Keratinocyte (primary cell): ENCODE measurements at regions not wholly inside any gene's neighbourhood (a gene's known extent, or its start where the extent isn't known, plus 50 kb on each side); places are given as distances from the start of the nearest gene placed in this dataset.
A peak's percentile ranks its signal among the peaks of the same experiment; 100 is the strongest.

Source experiments
- DNase-seq: peaks from one replicate; pipeline ENCODE4 v3.0.0-alpha.2; 2011; ENCODE audit warnings: low read depth, missing footprints, low spot score
- FAIRE-seq: peaks from 2 replicates; lab custom pipeline; 2011; peaks lifted over from hg19 to GRCh38; lab: Jason Lieb, UNC
- H2AFZ ChIP-seq: 2 replicates; pipeline ENCODE4 v1.6.0; 2012; ENCODE audit warnings: low read length, control low read depth, inconsistent platforms; ENCODE audit not compliant: control insufficient read depth
- H3K27ac ChIP-seq: 2 replicates; pipeline ENCODE4 v1.5.1; 2011; ENCODE audit warnings: low read length; ENCODE audit not compliant: control insufficient read depth, insufficient read depth
- H3K27me3 ChIP-seq: 3 replicates; pipeline ENCODE4 v1.6.0; 2011; ENCODE audit warnings: low read length; ENCODE audit not compliant: control insufficient read depth, insufficient read depth; ENCODE audit errors: extremely low read depth
- H3K36me3 ChIP-seq, 2 experiments: 2 replicates in 1 of 2; 3 replicates in 1 of 2; pipeline ENCODE4 v1.5.1; 2011; ENCODE audit warnings: low read length in 2 of 2, mild to moderate bottlenecking in 1 of 2; ENCODE audit not compliant: control insufficient read depth in 2 of 2, insufficient read depth in 2 of 2; ENCODE audit errors: extremely low read depth in 1 of 2
- H3K4me1 ChIP-seq: 3 replicates; pipeline ENCODE4 v1.5.1; 2011; ENCODE audit warnings: low read length; ENCODE audit not compliant: control insufficient read depth, insufficient read depth; ENCODE audit errors: extremely low read depth
- H3K4me2 ChIP-seq: 3 replicates; pipeline ENCODE4 v1.6.0; 2011; ENCODE audit warnings: low read depth, low read length; ENCODE audit not compliant: control insufficient read depth, insufficient read depth; ENCODE audit errors: extremely low read depth
- H3K4me3 ChIP-seq, 3 experiments: fragments of 200-600 bp in 1 of 3; sonication (generic) in 1 of 3; 2 replicates in 2 of 3; 3 replicates in 1 of 3; pipeline ENCODE4 v1.5.1; 2011 to 2016; ENCODE audit warnings: low read length in 3 of 3, mild to moderate bottlenecking in 3 of 3, control low read depth in 2 of 3, inconsistent platforms in 1 of 3, low read depth in 1 of 3, mixed read lengths in 1 of 3, mixed run types in 1 of 3, moderate library complexity in 1 of 3; ENCODE audit not compliant: control insufficient read depth in 2 of 3, insufficient read depth in 2 of 3; ENCODE audit errors: extremely low read depth in 1 of 3
- H3K79me2 ChIP-seq: 2 replicates; pipeline ENCODE4 v1.6.0; 2012; ENCODE audit warnings: low read length; ENCODE audit not compliant: control insufficient read depth, insufficient read depth
- H3K9ac ChIP-seq: 3 replicates; pipeline ENCODE4 v1.6.0; 2011; ENCODE audit warnings: low read length; ENCODE audit not compliant: control insufficient read depth, insufficient read depth; ENCODE audit errors: extremely low read depth
- H3K9me1 ChIP-seq: 3 replicates; pipeline ENCODE4 v1.6.0; 2011; ENCODE audit warnings: low read length; ENCODE audit not compliant: control insufficient read depth, insufficient read depth; ENCODE audit errors: extremely low read depth
- H3K9me3 ChIP-seq: 2 replicates; pipeline ENCODE4 v1.5.1; 2012; ENCODE audit warnings: low read depth, low read length; ENCODE audit not compliant: control insufficient read depth
- H4K20me1 ChIP-seq: 3 replicates; pipeline ENCODE4 v1.6.0; 2011; ENCODE audit warnings: low read length; ENCODE audit not compliant: control insufficient read depth, insufficient read depth; ENCODE audit errors: extremely low read depth
- EZH2 ChIP-seq: IDR thresholded peaks from one replicate; pipeline ENCODE4 v1.6.1; 2012; ENCODE audit warnings: inconsistent platforms, mild to moderate bottlenecking, low read length, moderate library complexity
- dilution Hi-C: fragments of 300-500 bp; cut with MboI; formaldehyde crosslinking; loops from one replicate; pipeline ENCODE4 v1.7.0; 2020; ENCODE audit warnings: low sequenced_read_pairs; ENCODE audit not compliant: extremely low pct_ligation_motif_present
- TF ChIP-seq, protein P1 (sequence below), 3 experiments: IDR thresholded peaks in 1 of 3; conservative IDR thresholded peaks in 1 of 3; optimal IDR thresholded peaks in 1 of 3; 2 replicates in 2 of 3; 3 replicates in 1 of 3; pipeline versions ENCODE3 to v1.5.1; 2011; ENCODE audit warnings: low read length in 3 of 3, mild to moderate bottlenecking in 3 of 3, moderate library complexity in 2 of 3, control low read depth in 1 of 3, inconsistent platforms in 1 of 3; ENCODE audit not compliant: insufficient read depth in 2 of 3; ENCODE audit errors: extremely low read depth in 1 of 3

- Histone ChIP-seq H3K4me1 (no peaks in the 10 kb centered on the region), H3K9ac (no peak overlapping the region), H3K9me3 (no peaks in the 10 kb centered on the region), H3K27ac (no peak overlapping the region), H3K9me1 (no peaks in the 10 kb centered on the region), H3K36me3 (no peaks in the 10 kb centered on the region), H4K20me1 (no peaks in the 10 kb centered on the region), H3K79me2 (no peaks in the 10 kb centered on the region), H2AFZ (no peak overlapping the region), H3K27me3 (no peaks in the 10 kb centered on the region), H3K4me3 (no peak overlapping the region), H3K4me2 (no peak overlapping the region)
- DNase-seq (no peak), FAIRE-seq (no peak)
- dilution Hi-C loops = no loop called here
- TF ChIP-seq EZH2 = no peak
- TF ChIP-seq, protein P1, sequence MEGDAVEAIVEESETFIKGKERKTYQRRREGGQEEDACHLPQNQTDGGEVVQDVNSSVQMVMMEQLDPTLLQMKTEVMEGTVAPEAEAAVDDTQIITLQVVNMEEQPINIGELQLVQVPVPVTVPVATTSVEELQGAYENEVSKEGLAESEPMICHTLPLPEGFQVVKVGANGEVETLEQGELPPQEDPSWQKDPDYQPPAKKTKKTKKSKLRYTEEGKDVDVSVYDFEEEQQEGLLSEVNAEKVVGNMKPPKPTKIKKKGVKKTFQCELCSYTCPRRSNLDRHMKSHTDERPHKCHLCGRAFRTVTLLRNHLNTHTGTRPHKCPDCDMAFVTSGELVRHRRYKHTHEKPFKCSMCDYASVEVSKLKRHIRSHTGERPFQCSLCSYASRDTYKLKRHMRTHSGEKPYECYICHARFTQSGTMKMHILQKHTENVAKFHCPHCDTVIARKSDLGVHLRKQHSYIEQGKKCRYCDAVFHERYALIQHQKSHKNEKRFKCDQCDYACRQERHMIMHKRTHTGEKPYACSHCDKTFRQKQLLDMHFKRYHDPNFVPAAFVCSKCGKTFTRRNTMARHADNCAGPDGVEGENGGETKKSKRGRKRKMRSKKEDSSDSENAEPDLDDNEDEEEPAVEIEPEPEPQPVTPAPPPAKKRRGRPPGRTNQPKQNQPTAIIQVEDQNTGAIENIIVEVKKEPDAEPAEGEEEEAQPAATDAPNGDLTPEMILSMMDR (optimal IDR thresholded peaks at IDR 0.05 in 1 of 3, IDR thresholded peaks at IDR 0.05 in 1 of 3, conservative IDR thresholded peaks at IDR 0.05 in 1 of 3; ENCODE audit: extremely low read depth in 1 of 3, insufficient read depth in 2 of 3, low read length in 3 of 3) = peak in 1 of 3 experiments; percentile 34
Observed at GRCh38 chr3:80526153-80526552, 758.4 kb upstream of the ROBO1 start.

GRCh38 chr3:80521081-80521480 is 753.3 kb upstream of the ROBO1 start:
- Histone ChIP-seq H3K27me3 (no peaks in the 10 kb centered on the region), H3K79me2 (no peaks in the 10 kb centered on the region), H4K20me1 (no peaks in the 10 kb centered on the region), H3K36me3 (no peaks in the 10 kb centered on the region), H3K4me1 (no peaks in the 10 kb centered on the region), H3K9me3 (no peaks in the 10 kb centered on the region), H3K9me1 (no peaks in the 10 kb centered on the region), H3K4me3 (no peak overlapping the region), H3K9ac (no peak overlapping the region), H3K27ac (no peak overlapping the region), H2AFZ (no peak overlapping the region), H3K4me2 (no peak overlapping the region)
- dilution Hi-C loops = no loop called here
- DNase-seq (no peak), FAIRE-seq (no peak)
- TF ChIP-seq, protein P1 (optimal IDR thresholded peaks at IDR 0.05 in 1 of 3, IDR thresholded peaks at IDR 0.05 in 1 of 3, conservative IDR thresholded peaks at IDR 0.05 in 1 of 3; ENCODE audit: extremely low read depth in 1 of 3, insufficient read depth in 2 of 3, low read length in 3 of 3) = no peak
- TF ChIP-seq EZH2 = no peak
